Stimulated activated CD8-positive, alpha-beta memory T cell treated with anti-CD3 and anti-CD28 coated beads, Interleukin-4, amount 100 ng/mL, for 4 hours (primary cell): ENCODE measurements at regions not wholly inside any gene's neighbourhood (a gene's known extent, or its start where the extent isn't known, plus 50 kb on each side); places are given as distances from the start of the nearest gene placed in this dataset.
"Not testable (repeated sequence)": the region's sequence is repeated elsewhere in the genome, so short reads cannot be mapped to it uniquely, and the experiment has no call there.

Source experiments
- DNase-seq, 2 donors: peaks; one replicate each; pipeline ENCODE4 v3.0.0-alpha.2; 2020; ENCODE audit warnings: low read depth in 2 of 2, low spot score in 1 of 2

- no peak for DNase-seq
Measured at GRCh38 chr5:152607401-152608160, 202.5 kb upstream of the NMUR2 start.

GRCh38 chr5:152608458-152608857 is 203.4 kb upstream of the NMUR2 start:
- no peak for DNase-seq

GRCh38 chr5:152619756-152620155 is 214.7 kb upstream of the NMUR2 start:
- DNase-seq, result no peak

GRCh38 chr5:152622628-152623027 is 217.5 kb upstream of the NMUR2 start:
- DNase-seq, result no peak

GRCh38 chr5:152623951-152624350 is 218.9 kb upstream of the NMUR2 start:
- no peak for DNase-seq

- no peak for DNase-seq
Measured at GRCh38 chr5:152625696-152626095, 220.6 kb upstream of the NMUR2 start.

- DNase-seq, result no peak
Measured at GRCh38 chr5:152631221-152631620, 226.1 kb upstream of the NMUR2 start.

GRCh38 chr5:152632360-152632759 is 227.3 kb upstream of the NMUR2 start:
- no peak for DNase-seq

- no peak for DNase-seq
Measured at GRCh38 chr5:152634586-152634985, 229.5 kb upstream of the NMUR2 start.

- DNase-seq, result no peak
Measured at GRCh38 chr5:152638996-152639552, 234.0 kb upstream of the NMUR2 start.

GRCh38 chr5:152641970-152642805 is 237.1 kb upstream of the NMUR2 start:
- no peak for DNase-seq

GRCh38 chr5:152642880-152643279 is 237.8 kb upstream of the NMUR2 start:
- DNase-seq, result no peak

GRCh38 chr5:152644029-152644728 is 239.1 kb upstream of the NMUR2 start:
- DNase-seq, result no peak

GRCh38 chr5:152649609-152650008 is 244.5 kb upstream of the NMUR2 start:
- no peak for DNase-seq

GRCh38 chr5:152650413-152650812 is 245.3 kb upstream of the NMUR2 start:
- no peak for DNase-seq

GRCh38 chr5:152659470-152659869 is 254.4 kb upstream of the NMUR2 start:
- not testable (repeated sequence) for DNase-seq

GRCh38 chr5:152673601-152674000 is 268.5 kb upstream of the NMUR2 start:
- DNase-seq, result no peak

GRCh38 chr5:152674403-152674802 is 269.3 kb upstream of the NMUR2 start:
- DNase-seq, result no peak

GRCh38 chr5:152676196-152676595 is 271.1 kb upstream of the NMUR2 start:
- no peak for DNase-seq

- DNase-seq, result no peak
Measured at GRCh38 chr5:152683205-152683604, 278.1 kb upstream of the NMUR2 start.

GRCh38 chr5:152686931-152687330 is 281.9 kb upstream of the NMUR2 start:
- DNase-seq, result no peak
